Nephron progenitor cell (in vitro differentiated cells): ENCODE measurements at regions not wholly inside any gene's neighbourhood (a gene's known extent, or its start where the extent isn't known, plus 50 kb on each side); places are given as distances from the start of the nearest gene placed in this dataset.

ENCODE experiments used
- DNase-seq: peaks from one replicate; pipeline ENCODE4 v3.0.0; 2021
- H3K27ac Mint-ChIP-seq: 2 replicates; pipeline ENCODE4 v1.8.0; 2021; ENCODE audit warnings: mild to moderate bottlenecking, moderate library complexity, mixed read lengths
- H3K27me3 Mint-ChIP-seq: 2 replicates; pipeline ENCODE4 v1.8.0; 2021; ENCODE audit warnings: mild to moderate bottlenecking, low read depth, mixed read lengths; ENCODE audit not compliant: poor library complexity
- H3K36me3 Mint-ChIP-seq: 2 replicates; pipeline ENCODE4 v1.8.0; 2021; ENCODE audit warnings: low read depth, mixed read lengths
- H3K4me1 Mint-ChIP-seq: 2 replicates; pipeline ENCODE4 v1.8.0; 2021; ENCODE audit warnings: mixed read lengths
- H3K4me3 Mint-ChIP-seq: 2 replicates; pipeline ENCODE4 v1.8.0; 2021; ENCODE audit warnings: mild to moderate bottlenecking, moderate library complexity, mixed read lengths
- H3K9me3 Mint-ChIP-seq: 2 replicates; pipeline ENCODE4 v1.8.0; 2021; ENCODE audit warnings: mild to moderate bottlenecking, moderate library complexity, mixed read lengths
- TF ChIP-seq, protein P1 (sequence below): fragments of 200-600 bp; sonication (generic); IDR thresholded peaks from 2 replicates; pipeline ENCODE4 v1.5.0; 2021; ENCODE audit warnings: antibody characterized with exemption

- Mint-ChIP-seq H3K4me1 (peaks cover 27% of the 10 kb centered on the region), H3K27me3 (peaks cover 3% of the 10 kb centered on the region), H3K9me3 (peaks cover 10% of the 10 kb centered on the region), H3K27ac (no peak overlapping the region), H3K4me3 (no peak overlapping the region), H3K36me3 (no peaks in the 10 kb centered on the region)
- DNase-seq, result no peak
- TF ChIP-seq, protein P1, sequence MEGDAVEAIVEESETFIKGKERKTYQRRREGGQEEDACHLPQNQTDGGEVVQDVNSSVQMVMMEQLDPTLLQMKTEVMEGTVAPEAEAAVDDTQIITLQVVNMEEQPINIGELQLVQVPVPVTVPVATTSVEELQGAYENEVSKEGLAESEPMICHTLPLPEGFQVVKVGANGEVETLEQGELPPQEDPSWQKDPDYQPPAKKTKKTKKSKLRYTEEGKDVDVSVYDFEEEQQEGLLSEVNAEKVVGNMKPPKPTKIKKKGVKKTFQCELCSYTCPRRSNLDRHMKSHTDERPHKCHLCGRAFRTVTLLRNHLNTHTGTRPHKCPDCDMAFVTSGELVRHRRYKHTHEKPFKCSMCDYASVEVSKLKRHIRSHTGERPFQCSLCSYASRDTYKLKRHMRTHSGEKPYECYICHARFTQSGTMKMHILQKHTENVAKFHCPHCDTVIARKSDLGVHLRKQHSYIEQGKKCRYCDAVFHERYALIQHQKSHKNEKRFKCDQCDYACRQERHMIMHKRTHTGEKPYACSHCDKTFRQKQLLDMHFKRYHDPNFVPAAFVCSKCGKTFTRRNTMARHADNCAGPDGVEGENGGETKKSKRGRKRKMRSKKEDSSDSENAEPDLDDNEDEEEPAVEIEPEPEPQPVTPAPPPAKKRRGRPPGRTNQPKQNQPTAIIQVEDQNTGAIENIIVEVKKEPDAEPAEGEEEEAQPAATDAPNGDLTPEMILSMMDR, result no peak
Measured at GRCh38 chr7:26499315-26499897, 207.7 kb downstream of the SNX10 start.

GRCh38 chr7:26500749-26501352 lies 209.2 kb downstream of the SNX10 start:
- Mint-ChIP-seq H3K9me3 (peaks cover 10% of the 10 kb centered on the region), H3K4me3 (no peak overlapping the region), H3K27me3 (peaks cover 3% of the 10 kb centered on the region), H3K36me3 (no peaks in the 10 kb centered on the region), H3K4me1 (peaks cover 25% of the 10 kb centered on the region), H3K27ac (no peak overlapping the region)
- TF ChIP-seq, protein P1, result peak; percentile 46
- no peak for DNase-seq

GRCh38 chr7:26504411-26505120 lies 212.9 kb downstream of the SNX10 start:
- no peaks in the 10 kb centered on the region for H3K36me3 Mint-ChIP-seq
- H3K4me1 Mint-ChIP-seq, result peaks cover 43% of the 10 kb centered on the region
- peaks cover 13% of the 10 kb centered on the region for H3K9me3 Mint-ChIP-seq
- TF ChIP-seq, protein P1, result no peak
- H3K27me3 Mint-ChIP-seq, result peaks cover 6% of the 10 kb centered on the region
- no peak overlapping the region for H3K27ac Mint-ChIP-seq
- DNase-seq, result no peak
- no peak overlapping the region for H3K4me3 Mint-ChIP-seq

GRCh38 chr7:26506196-26506595 lies 214.5 kb downstream of the SNX10 start:
- Mint-ChIP-seq H3K36me3 (peaks cover 6% of the 10 kb centered on the region), H3K27ac (no peak overlapping the region), H3K4me3 (no peak overlapping the region), H3K27me3 (peaks cover 6% of the 10 kb centered on the region), H3K9me3 (peaks cover 21% of the 10 kb centered on the region), H3K4me1 (peaks cover 38% of the 10 kb centered on the region)
- no peak for DNase-seq
- TF ChIP-seq, protein P1, result no peak

- peaks cover 21% of the 10 kb centered on the region for H3K9me3 Mint-ChIP-seq
- H3K27me3 Mint-ChIP-seq, result peaks cover 6% of the 10 kb centered on the region
- no peak for DNase-seq
- no peak overlapping the region for H3K27ac Mint-ChIP-seq
- peaks cover 41% of the 10 kb centered on the region for H3K4me1 Mint-ChIP-seq
- no peak overlapping the region for H3K4me3 Mint-ChIP-seq
- peaks cover 6% of the 10 kb centered on the region for H3K36me3 Mint-ChIP-seq
- TF ChIP-seq, protein P1, result no peak
Measured at GRCh38 chr7:26507108-26507987, 215.7 kb downstream of the SNX10 start.
